ENCODE measurements at regions not wholly inside any gene's neighbourhood (a gene's known extent, or its start where the extent isn't known, plus 50 kb on each side); places are given as distances from the start of the nearest gene placed in this dataset.

- no peak for TF ChIP-seq CTCF (IDR thresholded peaks at IDR 0.05; ENCODE audit: unreplicated experiment)
- H3K27me3 Mint-ChIP-seq (ENCODE audit: unreplicated experiment) = no peaks in the 10 kb centered on the region
- no peaks in the 10 kb centered on the region for H3K4me1 Mint-ChIP-seq (ENCODE audit: unreplicated experiment)
- no peaks in the 10 kb centered on the region for H3K36me3 Mint-ChIP-seq (ENCODE audit: low read depth, unreplicated experiment)
- no peaks in the 10 kb centered on the region for H3K9me3 Mint-ChIP-seq (ENCODE audit: unreplicated experiment)
- no peak overlapping the region for H3K27ac Mint-ChIP-seq (ENCODE audit: unreplicated experiment)
- H3K4me3 Mint-ChIP-seq (ENCODE audit: unreplicated experiment) = no peak overlapping the region
- no peak for DNase-seq (ENCODE audit: low spot score)
Observed at GRCh38 chr18:2108591-2108990, 462.7 kb downstream of the METTL4 start.

- Mint-ChIP-seq H3K27ac (ENCODE audit: unreplicated experiment) (no peak overlapping the region), H3K4me1 (ENCODE audit: unreplicated experiment) (peaks cover 3% of the 10 kb centered on the region), H3K9me3 (ENCODE audit: unreplicated experiment) (no peaks in the 10 kb centered on the region), H3K36me3 (ENCODE audit: low read depth, unreplicated experiment) (no peaks in the 10 kb centered on the region), H3K4me3 (ENCODE audit: unreplicated experiment) (no peak overlapping the region), H3K27me3 (ENCODE audit: unreplicated experiment) (no peaks in the 10 kb centered on the region)
- DNase-seq (ENCODE audit: low spot score) = no peak
- no peak for TF ChIP-seq CTCF (IDR thresholded peaks at IDR 0.05; ENCODE audit: unreplicated experiment)
Observed at GRCh38 chr18:2111456-2111855, 459.8 kb downstream of the METTL4 start.

GRCh38 chr18:2112435-2113045 is 458.8 kb downstream of the METTL4 start:
- no peaks in the 10 kb centered on the region for H3K9me3 Mint-ChIP-seq (ENCODE audit: unreplicated experiment)
- no peaks in the 10 kb centered on the region for H3K27me3 Mint-ChIP-seq (ENCODE audit: unreplicated experiment)
- H3K27ac Mint-ChIP-seq (ENCODE audit: unreplicated experiment) = no peak overlapping the region
- H3K4me1 Mint-ChIP-seq (ENCODE audit: unreplicated experiment) = peaks cover 3% of the 10 kb centered on the region
- no peaks in the 10 kb centered on the region for H3K36me3 Mint-ChIP-seq (ENCODE audit: low read depth, unreplicated experiment)
- no peak for DNase-seq (ENCODE audit: low spot score)
- TF ChIP-seq CTCF (IDR thresholded peaks at IDR 0.05; ENCODE audit: unreplicated experiment) = no peak
- no peak overlapping the region for H3K4me3 Mint-ChIP-seq (ENCODE audit: unreplicated experiment)

- Mint-ChIP-seq H3K9me3 (ENCODE audit: unreplicated experiment) (no peaks in the 10 kb centered on the region), H3K27ac (ENCODE audit: unreplicated experiment) (no peak overlapping the region), H3K36me3 (ENCODE audit: low read depth, unreplicated experiment) (no peaks in the 10 kb centered on the region), H3K4me3 (ENCODE audit: unreplicated experiment) (no peak overlapping the region), H3K4me1 (ENCODE audit: unreplicated experiment) (peaks cover 3% of the 10 kb centered on the region), H3K27me3 (ENCODE audit: unreplicated experiment) (no peaks in the 10 kb centered on the region)
- no peak for TF ChIP-seq CTCF (IDR thresholded peaks at IDR 0.05; ENCODE audit: unreplicated experiment)
- no peak for DNase-seq (ENCODE audit: low spot score)
Observed at GRCh38 chr18:2114289-2114688, 457.0 kb downstream of the METTL4 start.

GRCh38 chr18:2114765-2115164 is 456.5 kb downstream of the METTL4 start:
- DNase-seq (ENCODE audit: low spot score) = no peak
- Mint-ChIP-seq H3K4me1 (ENCODE audit: unreplicated experiment) (peaks cover 3% of the 10 kb centered on the region), H3K27me3 (ENCODE audit: unreplicated experiment) (no peaks in the 10 kb centered on the region), H3K9me3 (ENCODE audit: unreplicated experiment) (no peaks in the 10 kb centered on the region), H3K36me3 (ENCODE audit: low read depth, unreplicated experiment) (no peaks in the 10 kb centered on the region), H3K4me3 (ENCODE audit: unreplicated experiment) (no peak overlapping the region), H3K27ac (ENCODE audit: unreplicated experiment) (no peak overlapping the region)
- no peak for TF ChIP-seq CTCF (IDR thresholded peaks at IDR 0.05; ENCODE audit: unreplicated experiment)
